Nucleus accumbens (tissue), 56 donors: ENCODE measurements at regions not wholly inside any gene's neighbourhood (a gene's known extent, or its start where the extent isn't known, plus 50 kb on each side); places are given as distances from the start of the nearest gene placed in this dataset.
A peak's percentile ranks its signal among the peaks of the same experiment; 100 is the strongest.
"Not testable (repeated sequence)": the region's sequence is repeated elsewhere in the genome, so short reads cannot be mapped to it uniquely, and the experiment has no call there.

Experiments used
- DNase-seq, 56 donors: peaks; one replicate each; lab custom pipeline; 2025; lab: John Stamatoyannopoulos, UW

GRCh38 chr2:149894760-149895159, 307.2 kb upstream of the MMADHC start:
- peak in 1 of 56 donors; percentile 1 for DNase-seq

DNA sequence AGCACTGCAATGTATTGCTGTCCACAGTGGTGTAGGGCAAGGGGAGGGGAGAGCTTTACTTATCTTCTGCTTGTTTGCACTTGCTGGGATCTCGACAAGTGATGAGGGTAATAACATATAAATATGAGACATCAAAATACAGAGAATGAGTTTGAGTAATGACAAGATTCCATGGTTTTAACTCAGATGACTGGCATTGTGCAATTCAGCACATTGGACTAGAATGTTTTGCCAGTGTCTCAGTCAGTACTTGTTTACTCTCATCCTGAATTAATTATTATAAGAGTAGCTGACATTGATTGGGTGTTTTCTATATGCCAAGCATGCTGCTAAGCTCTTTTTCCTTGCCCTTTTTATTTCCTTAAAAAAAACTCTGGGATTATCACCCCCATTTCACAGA, 306.7 kb upstream of the MMADHC start:
- DNase-seq, result no peak

GRCh38 chr2:149892563-149892962, 305.0 kb upstream of the MMADHC start:
- no peak for DNase-seq

DNA sequence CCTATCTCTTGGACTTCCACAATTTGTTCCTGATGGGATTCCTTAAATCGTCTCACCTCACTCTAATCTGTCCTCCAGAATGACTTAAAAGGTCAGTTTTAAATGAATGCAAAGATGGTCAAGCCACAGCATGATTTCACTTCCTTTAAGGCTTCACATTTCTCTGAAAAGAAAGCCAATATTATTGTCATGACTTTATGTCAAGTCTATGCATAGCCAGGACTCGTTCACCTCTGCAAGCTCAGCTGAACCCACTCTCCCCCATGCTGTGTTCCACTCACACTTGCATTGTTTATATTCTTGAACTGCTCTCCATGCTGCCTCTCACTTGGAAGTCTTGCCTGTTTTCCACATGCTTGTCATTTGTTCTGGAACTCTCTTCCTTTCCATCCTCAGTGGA, 298.4 kb upstream of the MMADHC start:
- DNase-seq, result no peak

DNA sequence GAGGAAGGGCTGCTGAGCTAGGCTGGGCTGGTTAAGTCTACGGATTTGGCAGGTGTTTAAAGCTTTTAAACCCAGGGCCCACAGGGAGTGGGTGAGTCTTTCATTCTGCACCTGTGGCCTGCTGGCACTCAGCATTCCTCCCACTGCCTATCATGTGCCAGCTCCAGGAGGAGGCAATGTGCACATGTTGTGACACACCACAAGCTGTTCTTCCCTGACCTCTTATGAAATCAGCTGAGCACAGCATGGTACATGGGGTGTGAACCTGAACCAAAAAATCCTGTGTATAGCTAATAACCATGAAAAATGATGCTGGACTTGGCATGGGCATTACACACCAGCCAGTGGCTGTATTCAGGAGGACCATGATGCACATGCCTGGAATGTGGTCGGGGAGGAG, 297.9 kb upstream of the MMADHC start:
- DNase-seq, result no peak

- DNase-seq, result no peak
Observed at GRCh38 chr2:149884871-149885270, 297.3 kb upstream of the MMADHC start.

DNA sequence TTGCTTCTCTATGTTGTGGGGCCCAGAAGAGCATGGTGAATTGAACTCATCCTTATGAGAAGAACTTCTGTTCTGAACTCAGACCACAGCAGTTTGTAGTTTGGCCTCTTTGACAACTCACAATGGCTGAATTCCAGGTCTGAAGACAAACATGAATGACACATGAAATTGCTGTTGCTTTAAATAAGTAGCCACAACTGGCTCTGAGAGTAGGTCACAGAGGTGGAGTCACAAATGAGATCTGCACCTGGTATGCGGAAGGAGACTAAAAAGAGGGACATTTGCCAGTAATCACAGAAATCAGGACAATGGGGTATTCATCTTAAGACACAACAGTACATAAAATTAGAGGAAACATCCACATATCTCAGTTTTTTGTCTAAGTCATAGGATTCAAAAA, 290.3 kb upstream of the MMADHC start:
- no peak for DNase-seq

- no peak for DNase-seq
Observed at GRCh38 chr2:149877074-149877473, 289.5 kb upstream of the MMADHC start.

DNA sequence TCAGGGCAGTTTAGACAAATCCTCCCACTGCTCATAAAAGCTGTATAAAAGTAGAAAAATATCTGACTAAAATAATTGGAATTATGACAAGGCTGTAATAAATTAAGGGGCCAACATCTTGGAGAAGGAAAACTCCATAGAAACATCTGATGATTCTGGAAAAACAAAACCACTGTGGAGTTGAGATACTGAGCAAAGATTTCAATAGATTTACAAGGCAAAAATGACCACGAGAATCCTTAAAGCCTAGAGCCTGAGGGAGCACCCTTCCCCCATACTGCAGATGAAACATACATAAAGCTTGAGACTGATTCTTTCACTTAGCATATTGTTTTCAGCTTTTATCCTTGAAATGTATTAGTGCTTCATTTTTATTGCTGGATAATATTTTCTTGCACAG, 286.4 kb upstream of the MMADHC start:
- DNase-seq, result no peak

GRCh38 chr2:149872638-149873150, 285.1 kb upstream of the MMADHC start:
- DNase-seq, result no peak

DNA sequence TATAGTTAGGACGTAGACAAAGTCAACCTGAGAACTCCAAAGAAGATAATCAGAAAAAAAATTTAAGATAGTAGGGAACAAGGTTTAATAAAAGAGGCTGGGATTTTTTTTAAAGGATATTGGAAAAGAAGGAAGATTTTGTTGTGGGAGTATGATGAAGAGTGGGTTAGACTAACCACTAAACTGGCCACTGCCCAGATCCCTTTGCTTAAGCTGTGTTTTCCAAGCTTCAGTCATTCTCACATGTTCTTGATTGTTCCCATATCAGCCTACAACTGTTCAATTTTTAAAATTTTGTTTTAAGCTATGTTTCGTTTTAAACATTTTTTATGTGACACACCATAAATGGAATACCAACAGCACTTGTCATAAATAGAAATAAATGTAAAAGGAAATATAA, 284.5 kb upstream of the MMADHC start:
- no peak for DNase-seq

GRCh38 chr2:149871091-149871885, 283.7 kb upstream of the MMADHC start:
- no peak for DNase-seq

- no peak for DNase-seq
Observed at GRCh38 chr2:149863227-149863626, 275.7 kb upstream of the MMADHC start.

- DNase-seq, result no peak
Observed at GRCh38 chr2:149861034-149861433, 273.5 kb upstream of the MMADHC start.

DNA sequence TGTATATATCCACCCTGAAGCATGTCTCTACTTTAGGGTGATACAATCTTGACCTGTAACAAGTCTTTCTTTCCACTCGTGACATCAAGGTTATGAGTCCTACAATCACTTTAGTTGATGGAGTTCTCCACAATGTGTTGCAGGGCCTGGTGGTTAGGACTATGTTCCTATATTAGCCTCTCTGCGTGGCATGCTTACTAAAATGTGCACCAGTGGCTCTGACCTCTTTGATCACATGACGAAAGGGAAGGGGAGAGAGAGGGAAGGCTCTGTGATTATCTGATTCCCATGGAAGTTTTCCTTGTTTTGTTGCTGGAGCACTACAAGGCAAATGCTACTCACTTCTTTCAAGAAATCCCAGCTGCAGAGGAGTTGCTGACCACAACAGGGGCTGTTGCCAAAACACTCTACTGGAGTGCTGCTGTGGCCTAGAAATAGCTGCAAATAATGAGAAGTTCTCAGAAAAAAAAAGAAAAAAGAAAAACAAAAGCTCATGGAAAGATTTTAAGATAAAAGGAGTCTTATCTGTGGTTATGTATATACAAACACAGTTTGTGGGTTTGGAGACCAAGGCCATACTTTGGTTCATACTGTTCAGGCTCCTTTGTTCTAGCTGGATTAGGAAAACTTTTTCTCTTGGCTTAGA, 272.8 kb upstream of the MMADHC start:
- DNase-seq, result peak in 5 of 56 donors; percentile 0 to 20 (median 3)

DNA sequence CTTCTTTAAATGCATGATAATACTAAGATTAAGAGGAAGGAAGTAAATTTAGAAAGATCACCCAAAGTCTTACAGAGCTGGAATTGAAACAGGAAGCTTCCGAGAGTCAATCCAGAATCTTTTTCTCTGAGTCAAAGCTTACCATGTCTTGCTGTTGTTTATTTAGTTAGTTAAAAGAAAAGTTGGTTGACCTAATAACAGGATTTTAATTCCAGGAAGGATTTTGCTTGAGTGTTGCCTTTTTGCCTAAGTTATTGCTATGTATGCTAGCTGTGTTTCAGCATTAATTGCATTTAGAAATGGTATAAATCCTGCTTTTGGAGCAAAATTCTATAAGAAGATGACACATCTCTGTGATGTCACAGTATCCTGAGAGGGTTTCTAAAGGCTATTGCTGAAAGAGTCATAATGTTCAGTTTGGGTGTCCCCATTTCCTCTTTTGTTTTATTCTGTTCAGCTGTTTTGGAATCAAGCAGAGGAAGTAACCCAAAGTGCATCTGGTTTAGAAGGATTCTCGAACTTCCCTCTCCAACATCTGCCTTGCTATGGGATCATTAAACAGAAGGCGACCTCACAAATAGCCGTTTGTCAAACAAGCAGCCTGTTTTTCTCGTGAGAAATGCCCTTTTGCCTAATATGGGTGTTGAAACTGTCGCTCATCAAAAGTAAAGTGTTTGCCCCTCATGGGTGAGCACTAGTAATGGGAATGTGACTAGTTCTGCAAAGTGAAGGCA, 271.5 kb upstream of the MMADHC start:
- DNase-seq, result peak in 1 of 56 donors; percentile 2

DNA sequence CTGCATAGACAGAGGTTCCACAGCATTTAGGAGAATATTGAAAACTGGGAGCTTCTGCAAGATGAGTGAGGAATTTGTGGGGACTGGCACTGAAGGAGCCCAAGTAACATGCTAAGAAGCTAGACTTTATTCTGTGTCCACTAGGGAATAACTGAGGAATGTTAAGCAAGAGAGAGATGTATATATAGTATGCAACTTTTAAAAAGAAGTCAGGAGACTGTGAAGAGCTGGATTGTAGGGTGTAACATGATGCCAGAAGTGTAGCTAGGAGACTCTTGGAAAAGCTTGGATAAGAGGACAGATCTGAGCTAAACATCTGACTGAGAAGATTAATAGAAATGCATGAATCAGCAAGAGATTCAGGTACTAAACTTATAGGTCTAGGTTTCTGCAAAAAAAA, 270.6 kb upstream of the MMADHC start:
- DNase-seq, result no peak

- no peak for DNase-seq
Observed at GRCh38 chr2:149857344-149857743, 269.8 kb upstream of the MMADHC start.

- DNase-seq, result not testable (repeated sequence)
Observed at GRCh38 chr2:149855859-149856258, 268.3 kb upstream of the MMADHC start.

- no peak for DNase-seq
Observed at GRCh38 chr2:149849591-149849990, 262.0 kb upstream of the MMADHC start.

DNA sequence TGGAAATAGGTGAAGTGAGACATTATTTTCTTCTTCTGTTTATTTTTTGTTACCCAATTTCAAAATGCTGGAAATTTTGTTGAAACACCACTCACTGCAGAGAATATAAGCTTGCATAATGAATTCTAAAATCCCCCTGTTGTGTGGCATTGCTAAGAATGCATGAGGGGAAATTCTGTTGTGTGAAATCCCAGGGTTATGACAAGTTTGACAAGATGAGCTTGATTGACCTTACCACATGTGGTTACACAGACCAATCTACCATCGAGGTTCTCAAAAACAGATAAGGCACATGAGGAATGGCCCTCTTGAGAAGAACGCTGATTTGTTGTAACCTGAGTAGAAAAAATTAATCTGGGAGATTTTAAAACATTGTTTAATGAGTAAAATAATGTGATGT, 261.6 kb upstream of the MMADHC start:
- DNase-seq, result no peak
